ENCODE measurements at regions not wholly inside any gene's neighbourhood (a gene's known extent, or its start where the extent isn't known, plus 50 kb on each side); places are given as distances from the start of the nearest gene placed in this dataset.
"Not testable (repeated sequence)": the region's sequence is repeated elsewhere in the genome, so short reads cannot be mapped to it uniquely, and the experiment has no call there.

GRCh38 chr2:199535445-199536177 is 77.9 kb upstream of the SATB2 start:
- TF ChIP-seq, protein P1, sequence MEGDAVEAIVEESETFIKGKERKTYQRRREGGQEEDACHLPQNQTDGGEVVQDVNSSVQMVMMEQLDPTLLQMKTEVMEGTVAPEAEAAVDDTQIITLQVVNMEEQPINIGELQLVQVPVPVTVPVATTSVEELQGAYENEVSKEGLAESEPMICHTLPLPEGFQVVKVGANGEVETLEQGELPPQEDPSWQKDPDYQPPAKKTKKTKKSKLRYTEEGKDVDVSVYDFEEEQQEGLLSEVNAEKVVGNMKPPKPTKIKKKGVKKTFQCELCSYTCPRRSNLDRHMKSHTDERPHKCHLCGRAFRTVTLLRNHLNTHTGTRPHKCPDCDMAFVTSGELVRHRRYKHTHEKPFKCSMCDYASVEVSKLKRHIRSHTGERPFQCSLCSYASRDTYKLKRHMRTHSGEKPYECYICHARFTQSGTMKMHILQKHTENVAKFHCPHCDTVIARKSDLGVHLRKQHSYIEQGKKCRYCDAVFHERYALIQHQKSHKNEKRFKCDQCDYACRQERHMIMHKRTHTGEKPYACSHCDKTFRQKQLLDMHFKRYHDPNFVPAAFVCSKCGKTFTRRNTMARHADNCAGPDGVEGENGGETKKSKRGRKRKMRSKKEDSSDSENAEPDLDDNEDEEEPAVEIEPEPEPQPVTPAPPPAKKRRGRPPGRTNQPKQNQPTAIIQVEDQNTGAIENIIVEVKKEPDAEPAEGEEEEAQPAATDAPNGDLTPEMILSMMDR (IDR thresholded peaks at IDR 0.05; ENCODE audit: extremely low read depth, insufficient read depth, missing control alignments), result no peak
- DNase-seq (ENCODE audit: low spot score), result no peak
- in situ Hi-C loops (cut with MboI; ENCODE audit: low pct_unique_long_range_greater_than_20kb, low sequenced_read_pairs, unreplicated experiment), result no loop called here

- in situ Hi-C loops (cut with MboI; ENCODE audit: low pct_unique_long_range_greater_than_20kb, low sequenced_read_pairs, unreplicated experiment); DNase-seq (ENCODE audit: low spot score): not testable (repeated sequence)
Observed at GRCh38 chr2:199533873-199534272, 76.1 kb upstream of the SATB2 start.

DNA sequence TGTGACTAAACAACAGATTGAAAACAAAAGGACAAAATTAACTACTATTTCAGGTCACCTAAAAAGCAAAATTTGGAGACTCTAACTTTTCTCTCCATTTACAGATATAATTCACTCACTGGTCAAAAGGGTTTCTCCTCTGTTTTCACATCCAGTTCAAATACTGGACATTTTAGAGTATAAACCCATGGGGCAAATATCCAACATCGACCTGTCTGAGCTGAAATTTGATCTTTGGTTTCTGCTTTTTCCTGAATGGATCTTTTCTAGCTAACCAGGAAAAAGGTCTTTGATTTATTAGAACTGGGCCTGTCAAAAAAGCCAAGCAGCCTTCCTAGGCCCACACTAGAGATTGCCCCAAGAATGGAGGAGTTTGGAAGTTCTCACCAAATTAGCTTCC is 69.3 kb upstream of the SATB2 start:
- DNase-seq (ENCODE audit: low spot score), result no peak
- in situ Hi-C loops (cut with MboI; ENCODE audit: low pct_unique_long_range_greater_than_20kb, low sequenced_read_pairs, unreplicated experiment), result no loop called here
- TF ChIP-seq, protein P1 (IDR thresholded peaks at IDR 0.05; ENCODE audit: extremely low read depth, insufficient read depth, missing control alignments), result no peak

- DNase-seq (ENCODE audit: low spot score), result no peak
Observed at GRCh38 chr2:199524689-199525574, 67.2 kb upstream of the SATB2 start.

DNA sequence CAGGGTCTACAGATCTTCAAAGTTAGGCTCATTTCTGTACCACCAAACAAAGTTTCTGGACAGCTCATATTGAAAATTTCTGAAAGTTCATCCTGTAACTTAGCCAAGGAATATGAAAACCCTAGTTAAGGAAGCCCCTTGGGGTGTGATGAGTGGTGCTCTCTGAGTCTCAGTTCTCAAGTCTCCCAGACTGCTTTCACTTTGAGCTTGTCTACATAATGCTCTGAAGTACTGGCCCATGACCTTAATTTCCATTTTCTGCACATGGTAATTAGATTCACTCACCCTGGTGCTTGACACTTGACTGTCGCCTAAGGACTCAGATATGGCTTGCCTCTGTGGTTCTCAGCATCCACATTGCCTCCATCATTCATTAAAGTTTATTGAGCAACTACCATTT is 51.7 kb upstream of the SATB2 start:
- no peak for DNase-seq (ENCODE audit: low spot score)
- TF ChIP-seq, protein P1 (IDR thresholded peaks at IDR 0.05; ENCODE audit: extremely low read depth, insufficient read depth, missing control alignments), result no peak
- in situ Hi-C loops (cut with MboI; ENCODE audit: low pct_unique_long_range_greater_than_20kb, low sequenced_read_pairs, unreplicated experiment), result no loop called here

More at GRCh38 chr2:199524689-199525574, 67.2 kb upstream of the SATB2 start:
- TF ChIP-seq, protein P1 (IDR thresholded peaks at IDR 0.05; ENCODE audit: extremely low read depth, insufficient read depth, missing control alignments), result no peak
- in situ Hi-C loops (cut with MboI; ENCODE audit: low pct_unique_long_range_greater_than_20kb, low sequenced_read_pairs, unreplicated experiment), result no loop called here

Measured in GM13977 (cell line).